Tibial nerve (tissue), 4 donors: ENCODE measurements at regions not wholly inside any gene's neighbourhood (a gene's known extent, or its start where the extent isn't known, plus 50 kb on each side); places are given as distances from the start of the nearest gene placed in this dataset.

ENCODE experiments used
- CTCF ChIP-seq, 5 experiments: fragments of 200-600 bp in 3 of 5; fragments of 450-650 bp in 2 of 5; sonication (generic) in 3 of 5; IDR thresholded peaks; one replicate each; pipeline ENCODE4 v1.5.1; 2016 to 2019; ENCODE audit warnings: antibody characterized with exemption in 5 of 5, mild to moderate bottlenecking in 3 of 5, moderate library complexity in 2 of 5
- EP300 ChIP-seq, 2 donors: sonication (generic); formaldehyde crosslinking; IDR thresholded peaks; one replicate each; pipeline ENCODE4 v1.6.1; 2017; ENCODE audit warnings: antibody characterized with exemption in 2 of 2, mild to moderate bottlenecking in 1 of 2
- POLR2A ChIP-seq, 2 donors: fragments of 450-650 bp; IDR thresholded peaks; one replicate each; pipeline ENCODE4 v1.6.1; 2017; ENCODE audit warnings: antibody characterized with exemption in 2 of 2, mild to moderate bottlenecking in 2 of 2, moderate library complexity in 2 of 2

GRCh38 chr2:2597712-2598111 is 266.6 kb upstream of the MYT1L start:
- TF ChIP-seq CTCF (IDR thresholded peaks at IDR 0.05) (no peak), POLR2A (IDR thresholded peaks at IDR 0.05) (no peak), EP300 (IDR thresholded peaks at IDR 0.05) (no peak)
